Calu3 (cell line): ENCODE measurements at regions not wholly inside any gene's neighbourhood (a gene's known extent, or its start where the extent isn't known, plus 50 kb on each side); places are given as distances from the start of the nearest gene placed in this dataset.

Experiments used
- BruUV-seq: library from RNA; stranded (reverse); fragments of 400-500 nt; replicated peaks from 2 replicates; lab custom pipeline; 2021; lab: Mats Ljungman, UMichigan
- CTCF ChIA-PET: fragments of 300-600 bp; sonication (Branson Sonifier 250); formaldehyde crosslinking; loops from one replicate; lab custom pipeline; 2022; ENCODE audit warnings: antibody characterized with exemption; lab: Charles Lee
- DNase-seq: peaks from one replicate; pipeline ENCODE4 v3.0.0; 2022
- H3K27ac Mint-ChIP-seq: one replicate; pipeline ENCODE4 v1.8.0; 2022; ENCODE audit warnings: mixed read lengths; ENCODE audit not compliant: unreplicated experiment
- H3K27me3 Mint-ChIP-seq: one replicate; pipeline ENCODE4 v1.8.0; 2022; ENCODE audit warnings: mixed read lengths; ENCODE audit not compliant: unreplicated experiment
- H3K36me3 Mint-ChIP-seq: one replicate; pipeline ENCODE4 v1.8.0; 2022; ENCODE audit warnings: mild to moderate bottlenecking, moderate library complexity, mixed read lengths; ENCODE audit not compliant: insufficient read depth, unreplicated experiment
- H3K4me1 Mint-ChIP-seq: one replicate; pipeline ENCODE4 v1.8.0; 2022; ENCODE audit warnings: mild to moderate bottlenecking, low read depth, mixed read lengths; ENCODE audit not compliant: unreplicated experiment
- H3K4me3 Mint-ChIP-seq: one replicate; pipeline ENCODE4 v1.8.0; 2022; ENCODE audit warnings: mild to moderate bottlenecking, low read depth, moderate library complexity, mixed read lengths; ENCODE audit not compliant: unreplicated experiment
- H3K9me3 Mint-ChIP-seq: one replicate; pipeline ENCODE4 v1.8.0; 2022; ENCODE audit warnings: low read depth, mixed read lengths; ENCODE audit not compliant: unreplicated experiment
- intact Hi-C: fragments of 100-400 bp; cut with micrococcal nuclease; formaldehyde crosslinking; loops from one replicate; pipeline ENCODE4 v1.10.0; 2022; ENCODE audit not compliant: unreplicated experiment
- TF ChIP-seq, protein P1 (sequence below): fragments of 200-600 bp; IDR thresholded peaks from one replicate; pipeline ENCODE4 v1.8.0; 2022; ENCODE audit warnings: antibody characterized with exemption; ENCODE audit not compliant: unreplicated experiment

DNA sequence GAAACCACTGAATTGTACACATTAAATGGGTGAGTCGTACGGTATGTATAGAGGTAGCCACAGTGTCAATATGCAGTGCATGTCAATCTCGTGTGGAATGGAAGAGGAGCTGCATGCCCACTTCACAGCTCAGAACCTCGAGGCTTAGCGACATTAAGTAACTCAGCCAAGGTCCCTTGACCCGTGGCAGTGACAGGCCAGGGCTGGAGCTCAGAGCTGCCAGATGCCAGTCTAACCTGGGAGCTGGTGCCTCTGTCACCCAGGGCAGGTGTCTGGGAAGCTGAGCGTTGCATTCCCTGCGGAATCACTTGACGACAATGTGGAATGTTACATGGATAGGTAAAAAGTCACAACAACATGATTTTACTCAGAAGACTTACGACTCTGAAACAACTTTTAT is 298.1 kb downstream of the FOXL1 start:
- intact Hi-C loops = loop anchor here (5.0 kb wide), 1 partner anchor 299 kb away; the partner anchor contains the start of gene FOXL1
- peaks cover 12% of the 10 kb centered on the region for H3K4me1 Mint-ChIP-seq
- DNase-seq = no peak
- no peaks in the 10 kb centered on the region for H3K9me3 Mint-ChIP-seq
- TF ChIP-seq, protein P1, sequence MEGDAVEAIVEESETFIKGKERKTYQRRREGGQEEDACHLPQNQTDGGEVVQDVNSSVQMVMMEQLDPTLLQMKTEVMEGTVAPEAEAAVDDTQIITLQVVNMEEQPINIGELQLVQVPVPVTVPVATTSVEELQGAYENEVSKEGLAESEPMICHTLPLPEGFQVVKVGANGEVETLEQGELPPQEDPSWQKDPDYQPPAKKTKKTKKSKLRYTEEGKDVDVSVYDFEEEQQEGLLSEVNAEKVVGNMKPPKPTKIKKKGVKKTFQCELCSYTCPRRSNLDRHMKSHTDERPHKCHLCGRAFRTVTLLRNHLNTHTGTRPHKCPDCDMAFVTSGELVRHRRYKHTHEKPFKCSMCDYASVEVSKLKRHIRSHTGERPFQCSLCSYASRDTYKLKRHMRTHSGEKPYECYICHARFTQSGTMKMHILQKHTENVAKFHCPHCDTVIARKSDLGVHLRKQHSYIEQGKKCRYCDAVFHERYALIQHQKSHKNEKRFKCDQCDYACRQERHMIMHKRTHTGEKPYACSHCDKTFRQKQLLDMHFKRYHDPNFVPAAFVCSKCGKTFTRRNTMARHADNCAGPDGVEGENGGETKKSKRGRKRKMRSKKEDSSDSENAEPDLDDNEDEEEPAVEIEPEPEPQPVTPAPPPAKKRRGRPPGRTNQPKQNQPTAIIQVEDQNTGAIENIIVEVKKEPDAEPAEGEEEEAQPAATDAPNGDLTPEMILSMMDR = no peak
- H3K27ac Mint-ChIP-seq = no peak overlapping the region
- no TSS peak for BruUV-seq
- no peaks in the 10 kb centered on the region for H3K36me3 Mint-ChIP-seq
- CTCF ChIA-PET = no interaction called here
- peaks cover 75% of the 10 kb centered on the region for H3K27me3 Mint-ChIP-seq
- H3K4me3 Mint-ChIP-seq = no peak overlapping the region

- Mint-ChIP-seq H3K27me3 (peaks cover 75% of the 10 kb centered on the region), H3K27ac (no peak overlapping the region), H3K9me3 (no peaks in the 10 kb centered on the region), H3K4me1 (peaks cover 12% of the 10 kb centered on the region), H3K36me3 (no peaks in the 10 kb centered on the region), H3K4me3 (no peak overlapping the region)
- BruUV-seq = no TSS peak
- DNase-seq = no peak
- intact Hi-C loops = loop anchor here (5.0 kb wide), 1 partner anchor 300 kb away; the partner anchor contains the start of gene FOXL1
- TF ChIP-seq, protein P1 = no peak
- CTCF ChIA-PET = no interaction called here
Measured at GRCh38 chr16:86877108-86877507, 298.8 kb downstream of the FOXL1 start.

DNA sequence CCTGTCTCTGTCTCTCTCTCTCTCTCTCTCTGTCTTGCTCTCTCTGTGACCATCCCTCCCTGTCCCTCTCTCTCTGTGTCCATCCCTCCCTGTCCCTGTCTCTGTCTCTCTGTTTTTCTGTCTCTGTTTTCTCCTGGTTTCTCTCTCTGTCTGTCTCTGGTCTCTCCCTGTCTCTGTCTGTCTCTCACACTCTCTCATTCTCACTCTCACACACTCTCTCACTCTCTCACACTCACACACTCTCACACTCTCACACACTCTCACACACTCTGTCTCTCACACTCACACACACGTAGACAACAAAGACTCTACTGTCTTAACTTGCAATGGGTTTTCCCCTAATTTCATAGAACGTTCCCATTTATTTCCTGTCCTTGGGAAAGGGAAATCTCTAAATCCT is 299.5 kb downstream of the FOXL1 start:
- Mint-ChIP-seq H3K27me3 (peaks cover 75% of the 10 kb centered on the region), H3K4me3 (no peak overlapping the region), H3K36me3 (no peaks in the 10 kb centered on the region), H3K9me3 (no peaks in the 10 kb centered on the region), H3K27ac (no peak overlapping the region), H3K4me1 (peaks cover 12% of the 10 kb centered on the region)
- TF ChIP-seq, protein P1 = no peak
- no peak for DNase-seq
- CTCF ChIA-PET = no interaction called here
- intact Hi-C loops = loop anchor here (5.0 kb wide), 1 partner anchor 301 kb away; the partner anchor contains the start of gene FOXL1
- BruUV-seq = no TSS peak

- H3K9me3 Mint-ChIP-seq = no peaks in the 10 kb centered on the region
- CTCF ChIA-PET = no interaction called here
- intact Hi-C loops = loop anchor here (5.0 kb wide), 1 partner anchor 301 kb away; the partner anchor contains the start of gene FOXL1
- no peak overlapping the region for H3K4me3 Mint-ChIP-seq
- no peak for DNase-seq
- TF ChIP-seq, protein P1 = no peak
- no TSS peak for BruUV-seq
- no peak overlapping the region for H3K27ac Mint-ChIP-seq
- H3K4me1 Mint-ChIP-seq = peaks cover 12% of the 10 kb centered on the region
- H3K36me3 Mint-ChIP-seq = no peaks in the 10 kb centered on the region
- H3K27me3 Mint-ChIP-seq = peaks cover 80% of the 10 kb centered on the region
Measured at GRCh38 chr16:86878236-86879080, 300.1 kb downstream of the FOXL1 start.
